ENCODE measurements at regions not wholly inside any gene's neighbourhood (a gene's known extent, or its start where the extent isn't known, plus 50 kb on each side); places are given as distances from the start of the nearest gene placed in this dataset.

DNA sequence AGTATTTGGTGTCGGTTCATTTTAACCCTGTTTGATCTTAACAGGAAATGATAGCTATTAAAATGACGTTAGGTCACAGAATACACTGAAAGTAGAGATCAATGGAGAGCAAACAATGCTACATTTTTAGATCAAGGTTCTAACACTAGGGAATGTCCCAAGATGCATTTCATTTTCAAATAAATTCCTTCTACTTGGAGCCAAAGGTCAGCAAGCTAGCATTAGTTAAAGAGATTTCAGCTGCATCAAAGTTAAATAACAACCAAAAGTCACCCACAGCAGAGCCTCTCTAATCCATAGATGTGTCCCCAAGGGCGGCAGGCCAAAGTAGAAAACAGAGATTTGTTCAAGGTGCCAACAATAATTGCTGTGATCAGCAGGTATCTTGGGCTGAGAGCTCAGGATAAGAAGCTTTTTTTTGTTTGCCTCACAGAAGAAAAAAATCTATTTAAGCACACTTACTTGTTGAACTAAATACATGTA is 1233.6 kb upstream of the TMEFF2 start:
- CTCF ChIA-PET (ENCODE audit: low intra/inter-chr PET ratio, low total read pairs): no interaction called here
- peak; percentile 100 for DNase-seq (ENCODE audit: low spot score)
- POLR2A ChIA-PET: interaction anchor here (1.0 to 1.4 kb wide), 3 partner anchors 39 to 156 kb away, joined by 3 to 5 read pairs (median 3); no protein-coding TSS in a partner anchor
- no TSS peak for BruUV-seq (replicated peaks)
- ATAC-seq: peak; percentile 100
- Histone ChIP-seq H3K4me3 (replicated peaks in 1 of 3; ENCODE audit: insufficient read depth in 1 of 3, low read depth in 2 of 3, low read length in 3 of 3) (peak overlapping the region in 2 of 3 experiments; percentile 13 to 24; a peak in 2 of 6 replicates), H3K27ac (ENCODE audit: extremely low read length, insufficient read depth, low read length) (peak overlapping the region; percentile 82), H3K79me2 (ENCODE audit: insufficient read depth, low read length) (no peaks in the 10 kb centered on the region), H4K20me1 (ENCODE audit: insufficient read depth, low read length) (no peaks in the 10 kb centered on the region), H3K4me1 (ENCODE audit: insufficient read depth, low read length) (peaks cover 33% of the 10 kb centered on the region), H2AFZ (ENCODE audit: low read length) (no peak overlapping the region), H3K9me3 (ENCODE audit: low read length) (no peaks in the 10 kb centered on the region), H3K36me3 (replicated peaks in 1 of 2; ENCODE audit: control insufficient read depth in 1 of 2, insufficient read depth in 2 of 2, low read length in 2 of 2) (no peaks in the 10 kb centered on the region), H3K9ac (ENCODE audit: insufficient read depth, low read depth, low read length) (peak overlapping the region; percentile 9; the same call in 1 of the 2 replicates), H3K4me2 (ENCODE audit: low read depth, low read length) (peak overlapping the region; percentile 46), H3K27me3 (ENCODE audit: control insufficient read depth in 1 of 2, insufficient read depth in 2 of 2, low read length in 2 of 2) (no peaks in the 10 kb centered on the region)
- intact Hi-C loops (cut with micrococcal nuclease; ENCODE audit: unreplicated experiment) (loop anchor here (1.0 to 2.0 kb wide), 2 partner anchors 38 to 112 kb away; no protein-coding TSS in a partner anchor), in situ Hi-C loops (cut with HindIII; ENCODE audit: extremely low pct_ligation_motif_present, low pct_unique_long_range_greater_than_20kb) (no loop called here)
- under 1% methylated on average over 3 of the region's 3 CpGs for WGBS (ENCODE audit: low lambda C conversion rate)
- FAIRE-seq: peak; percentile 80
- TF ChIP-seq, protein P1, sequence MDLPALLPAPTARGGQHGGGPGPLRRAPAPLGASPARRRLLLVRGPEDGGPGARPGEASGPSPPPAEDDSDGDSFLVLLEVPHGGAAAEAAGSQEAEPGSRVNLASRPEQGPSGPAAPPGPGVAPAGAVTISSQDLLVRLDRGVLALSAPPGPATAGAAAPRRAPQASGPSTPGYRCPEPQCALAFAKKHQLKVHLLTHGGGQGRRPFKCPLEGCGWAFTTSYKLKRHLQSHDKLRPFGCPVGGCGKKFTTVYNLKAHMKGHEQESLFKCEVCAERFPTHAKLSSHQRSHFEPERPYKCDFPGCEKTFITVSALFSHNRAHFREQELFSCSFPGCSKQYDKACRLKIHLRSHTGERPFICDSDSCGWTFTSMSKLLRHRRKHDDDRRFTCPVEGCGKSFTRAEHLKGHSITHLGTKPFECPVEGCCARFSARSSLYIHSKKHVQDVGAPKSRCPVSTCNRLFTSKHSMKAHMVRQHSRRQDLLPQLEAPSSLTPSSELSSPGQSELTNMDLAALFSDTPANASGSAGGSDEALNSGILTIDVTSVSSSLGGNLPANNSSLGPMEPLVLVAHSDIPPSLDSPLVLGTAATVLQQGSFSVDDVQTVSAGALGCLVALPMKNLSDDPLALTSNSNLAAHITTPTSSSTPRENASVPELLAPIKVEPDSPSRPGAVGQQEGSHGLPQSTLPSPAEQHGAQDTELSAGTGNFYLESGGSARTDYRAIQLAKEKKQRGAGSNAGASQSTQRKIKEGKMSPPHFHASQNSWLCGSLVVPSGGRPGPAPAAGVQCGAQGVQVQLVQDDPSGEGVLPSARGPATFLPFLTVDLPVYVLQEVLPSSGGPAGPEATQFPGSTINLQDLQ (CRISPR knock-in tag; IDR thresholded peaks at IDR 0.05): no peak
- no peak for TF ChIP-seq KLF9 (CRISPR knock-in tag; IDR thresholded peaks at IDR 0.05; ENCODE audit: low read depth)
- TF ChIP-seq, protein P2, sequence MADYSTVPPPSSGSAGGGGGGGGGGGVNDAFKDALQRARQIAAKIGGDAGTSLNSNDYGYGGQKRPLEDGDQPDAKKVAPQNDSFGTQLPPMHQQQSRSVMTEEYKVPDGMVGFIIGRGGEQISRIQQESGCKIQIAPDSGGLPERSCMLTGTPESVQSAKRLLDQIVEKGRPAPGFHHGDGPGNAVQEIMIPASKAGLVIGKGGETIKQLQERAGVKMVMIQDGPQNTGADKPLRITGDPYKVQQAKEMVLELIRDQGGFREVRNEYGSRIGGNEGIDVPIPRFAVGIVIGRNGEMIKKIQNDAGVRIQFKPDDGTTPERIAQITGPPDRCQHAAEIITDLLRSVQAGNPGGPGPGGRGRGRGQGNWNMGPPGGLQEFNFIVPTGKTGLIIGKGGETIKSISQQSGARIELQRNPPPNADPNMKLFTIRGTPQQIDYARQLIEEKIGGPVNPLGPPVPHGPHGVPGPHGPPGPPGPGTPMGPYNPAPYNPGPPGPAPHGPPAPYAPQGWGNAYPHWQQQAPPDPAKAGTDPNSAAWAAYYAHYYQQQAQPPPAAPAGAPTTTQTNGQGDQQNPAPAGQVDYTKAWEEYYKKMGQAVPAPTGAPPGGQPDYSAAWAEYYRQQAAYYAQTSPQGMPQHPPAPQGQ (CRISPR knock-in tag; IDR thresholded peaks at IDR 0.05; ENCODE audit: borderline replicate concordance): no peak
- TF ChIP-seq, protein P3, sequence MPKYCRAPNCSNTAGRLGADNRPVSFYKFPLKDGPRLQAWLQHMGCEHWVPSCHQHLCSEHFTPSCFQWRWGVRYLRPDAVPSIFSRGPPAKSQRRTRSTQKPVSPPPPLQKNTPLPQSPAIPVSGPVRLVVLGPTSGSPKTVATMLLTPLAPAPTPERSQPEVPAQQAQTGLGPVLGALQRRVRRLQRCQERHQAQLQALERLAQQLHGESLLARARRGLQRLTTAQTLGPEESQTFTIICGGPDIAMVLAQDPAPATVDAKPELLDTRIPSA (CRISPR knock-in tag; IDR thresholded peaks at IDR 0.05; ENCODE audit: borderline replicate concordance): no peak; the same call in 1 of the 2 replicates
- TF ChIP-seq, protein P4, sequence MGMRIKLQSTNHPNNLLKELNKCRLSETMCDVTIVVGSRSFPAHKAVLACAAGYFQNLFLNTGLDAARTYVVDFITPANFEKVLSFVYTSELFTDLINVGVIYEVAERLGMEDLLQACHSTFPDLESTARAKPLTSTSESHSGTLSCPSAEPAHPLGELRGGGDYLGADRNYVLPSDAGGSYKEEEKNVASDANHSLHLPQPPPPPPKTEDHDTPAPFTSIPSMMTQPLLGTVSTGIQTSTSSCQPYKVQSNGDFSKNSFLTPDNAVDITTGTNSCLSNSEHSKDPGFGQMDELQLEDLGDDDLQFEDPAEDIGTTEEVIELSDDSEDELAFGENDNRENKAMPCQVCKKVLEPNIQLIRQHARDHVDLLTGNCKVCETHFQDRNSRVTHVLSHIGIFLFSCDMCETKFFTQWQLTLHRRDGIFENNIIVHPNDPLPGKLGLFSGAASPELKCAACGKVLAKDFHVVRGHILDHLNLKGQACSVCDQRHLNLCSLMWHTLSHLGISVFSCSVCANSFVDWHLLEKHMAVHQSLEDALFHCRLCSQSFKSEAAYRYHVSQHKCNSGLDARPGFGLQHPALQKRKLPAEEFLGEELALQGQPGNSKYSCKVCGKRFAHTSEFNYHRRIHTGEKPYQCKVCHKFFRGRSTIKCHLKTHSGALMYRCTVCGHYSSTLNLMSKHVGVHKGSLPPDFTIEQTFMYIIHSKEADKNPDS (CRISPR knock-in tag; IDR thresholded peaks at IDR 0.05): peak; percentile 64; the same call in 1 of the 2 replicates
- peak; percentile 71 for TF ChIP-seq SNAPC2 (CRISPR knock-in tag; IDR thresholded peaks at IDR 0.05)
- TF ChIP-seq GATAD1 (CRISPR knock-in tag; IDR thresholded peaks at IDR 0.05): peak; percentile 34
- peak; percentile 77; the same call in 1 of the 2 replicates for TF ChIP-seq SP140L (CRISPR knock-in tag; IDR thresholded peaks at IDR 0.05; ENCODE audit: borderline replicate concordance)
- TF ChIP-seq GABPB1 (CRISPR knock-in tag; IDR thresholded peaks at IDR 0.05): peak; percentile 35
- TF ChIP-seq, protein P5, sequence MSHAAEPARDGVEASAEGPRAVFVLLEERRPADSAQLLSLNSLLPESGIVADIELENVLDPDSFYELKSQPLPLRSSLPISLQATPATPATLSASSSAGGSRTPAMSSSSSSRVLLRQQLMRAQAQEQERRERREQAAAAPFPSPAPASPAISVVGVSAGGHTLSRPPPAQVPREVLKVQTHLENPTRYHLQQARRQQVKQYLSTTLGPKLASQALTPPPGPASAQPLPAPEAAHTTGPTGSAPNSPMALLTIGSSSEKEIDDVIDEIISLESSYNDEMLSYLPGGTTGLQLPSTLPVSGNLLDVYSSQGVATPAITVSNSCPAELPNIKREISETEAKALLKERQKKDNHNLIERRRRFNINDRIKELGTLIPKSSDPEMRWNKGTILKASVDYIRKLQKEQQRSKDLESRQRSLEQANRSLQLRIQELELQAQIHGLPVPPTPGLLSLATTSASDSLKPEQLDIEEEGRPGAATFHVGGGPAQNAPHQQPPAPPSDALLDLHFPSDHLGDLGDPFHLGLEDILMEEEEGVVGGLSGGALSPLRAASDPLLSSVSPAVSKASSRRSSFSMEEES (CRISPR knock-in tag; IDR thresholded peaks at IDR 0.05): peak; percentile 64
- TF ChIP-seq CREB1 (IDR thresholded peaks at IDR 0.05): 0 out of 2 replicates have a peak, but pooled peaks have one; percentile 42
- TF ChIP-seq CREB1 (CRISPR knock-in tag; IDR thresholded peaks at IDR 0.05): peak; percentile 92
- 0 out of 2 replicates have a peak, but pooled peaks have one; percentile 29 for TF ChIP-seq ZSCAN22 (CRISPR knock-in tag; IDR thresholded peaks at IDR 0.05)
- TF ChIP-seq NR2F1 (CRISPR knock-in tag; IDR thresholded peaks at IDR 0.05): peak; percentile 95 to 99
- peak; percentile 97 for TF ChIP-seq HNF4A (CRISPR knock-in tag; IDR thresholded peaks at IDR 0.05)
